ENCODE measurements at regions not wholly inside any gene's neighbourhood (a gene's known extent, or its start where the extent isn't known, plus 50 kb on each side); places are given as distances from the start of the nearest gene placed in this dataset.

GRCh38 chr6:140401761-140402160 lies 1027.3 kb upstream of the CITED2 start:
- Histone ChIP-seq H3K27me3 (ENCODE audit: control insufficient read depth, insufficient read depth, low read length) (no peaks in the 10 kb centered on the region), H3K9me3 (ENCODE audit: control insufficient read depth, insufficient read depth, low read length) (peaks cover 2% of the 10 kb centered on the region), H3K4me1 (ENCODE audit: control insufficient read depth, insufficient read depth, low read length) (no peaks in the 10 kb centered on the region), H3K27ac (ENCODE audit: low read depth, low read length) (no peak overlapping the region), H3K4me3 (ENCODE audit: low read depth, low read length) (no peak overlapping the region), H3K36me3 (ENCODE audit: control insufficient read depth, insufficient read depth, low read length) (no peaks in the 10 kb centered on the region)
- WGBS (ENCODE audit: insufficient coverage), result 80% methylated on average over 1 of the region's 1 CpG
- no peak for DNase-seq (ENCODE audit: low read depth in 4 of 6, low spot score in 6 of 6)

GRCh38 chr6:140398076-140398475 lies 1023.6 kb upstream of the CITED2 start:
- Histone ChIP-seq H3K4me3 (ENCODE audit: low read depth, low read length) (no peak overlapping the region), H3K27me3 (ENCODE audit: control insufficient read depth, insufficient read depth, low read length) (no peaks in the 10 kb centered on the region), H3K4me1 (ENCODE audit: control insufficient read depth, insufficient read depth, low read length) (no peaks in the 10 kb centered on the region), H3K27ac (ENCODE audit: low read depth, low read length) (no peak overlapping the region), H3K36me3 (ENCODE audit: control insufficient read depth, insufficient read depth, low read length) (no peaks in the 10 kb centered on the region), H3K9me3 (ENCODE audit: control insufficient read depth, insufficient read depth, low read length) (no peaks in the 10 kb centered on the region)
- no peak for DNase-seq (ENCODE audit: low read depth in 4 of 6, low spot score in 6 of 6)

- Histone ChIP-seq H3K4me1 (ENCODE audit: control insufficient read depth, insufficient read depth, low read length) (no peaks in the 10 kb centered on the region), H3K27ac (ENCODE audit: low read depth, low read length) (no peak overlapping the region), H3K9me3 (ENCODE audit: control insufficient read depth, insufficient read depth, low read length) (no peaks in the 10 kb centered on the region), H3K4me3 (ENCODE audit: low read depth, low read length) (no peak overlapping the region), H3K27me3 (ENCODE audit: control insufficient read depth, insufficient read depth, low read length) (no peaks in the 10 kb centered on the region), H3K36me3 (ENCODE audit: control insufficient read depth, insufficient read depth, low read length) (no peaks in the 10 kb centered on the region)
- DNase-seq (ENCODE audit: low read depth in 4 of 6, low spot score in 6 of 6), result peak in 2 of 6 donors; percentile 15 to 71
- no CpG with 5 or more reads among the region's 1 CpG for WGBS (ENCODE audit: insufficient coverage)
Observed at GRCh38 chr6:140397106-140397505, 1022.7 kb upstream of the CITED2 start.

GRCh38 chr6:140393665-140394540 lies 1019.5 kb upstream of the CITED2 start:
- WGBS (ENCODE audit: insufficient coverage), result no CpG with 5 or more reads among the region's 6 CpGs
- H3K4me3 ChIP-seq (ENCODE audit: low read depth, low read length), result no peak overlapping the region
- no peaks in the 10 kb centered on the region for H3K27me3 ChIP-seq (ENCODE audit: control insufficient read depth, insufficient read depth, low read length)
- no peaks in the 10 kb centered on the region for H3K9me3 ChIP-seq (ENCODE audit: control insufficient read depth, insufficient read depth, low read length)
- H3K27ac ChIP-seq (ENCODE audit: low read depth, low read length), result no peak overlapping the region
- no peaks in the 10 kb centered on the region for H3K36me3 ChIP-seq (ENCODE audit: control insufficient read depth, insufficient read depth, low read length)
- no peak for DNase-seq (ENCODE audit: low read depth in 4 of 6, low spot score in 6 of 6)
- no peaks in the 10 kb centered on the region for H3K4me1 ChIP-seq (ENCODE audit: control insufficient read depth, insufficient read depth, low read length)

- no CpG with 5 or more reads among the region's 1 CpG for WGBS (ENCODE audit: insufficient coverage)
- no peak overlapping the region for H3K4me3 ChIP-seq (ENCODE audit: low read depth, low read length)
- no peaks in the 10 kb centered on the region for H3K36me3 ChIP-seq (ENCODE audit: control insufficient read depth, insufficient read depth, low read length)
- DNase-seq (ENCODE audit: low read depth in 4 of 6, low spot score in 6 of 6), result no peak
- no peaks in the 10 kb centered on the region for H3K4me1 ChIP-seq (ENCODE audit: control insufficient read depth, insufficient read depth, low read length)
- no peak overlapping the region for H3K27ac ChIP-seq (ENCODE audit: low read depth, low read length)
- H3K27me3 ChIP-seq (ENCODE audit: control insufficient read depth, insufficient read depth, low read length), result no peaks in the 10 kb centered on the region
- peaks cover 7% of the 10 kb centered on the region for H3K9me3 ChIP-seq (ENCODE audit: control insufficient read depth, insufficient read depth, low read length)
Observed at GRCh38 chr6:140388815-140389214, 1014.4 kb upstream of the CITED2 start.

- Histone ChIP-seq H3K4me1 (ENCODE audit: control insufficient read depth, insufficient read depth, low read length) (no peaks in the 10 kb centered on the region), H3K9me3 (ENCODE audit: control insufficient read depth, insufficient read depth, low read length) (peaks cover 7% of the 10 kb centered on the region), H3K27ac (ENCODE audit: low read depth, low read length) (no peak overlapping the region), H3K36me3 (ENCODE audit: control insufficient read depth, insufficient read depth, low read length) (no peaks in the 10 kb centered on the region), H3K27me3 (ENCODE audit: control insufficient read depth, insufficient read depth, low read length) (no peaks in the 10 kb centered on the region), H3K4me3 (ENCODE audit: low read depth, low read length) (no peak overlapping the region)
- WGBS (ENCODE audit: insufficient coverage), result no CpG with 5 or more reads among the region's 2 CpGs
- DNase-seq (ENCODE audit: low read depth in 4 of 6, low spot score in 6 of 6), result no peak
Observed at GRCh38 chr6:140388192-140388802, 1013.8 kb upstream of the CITED2 start.

GRCh38 chr6:140385679-140386078 lies 1011.2 kb upstream of the CITED2 start:
- DNase-seq (ENCODE audit: low read depth in 4 of 6, low spot score in 6 of 6), result no peak
- H3K4me3 ChIP-seq (ENCODE audit: low read depth, low read length), result no peak overlapping the region
- WGBS (ENCODE audit: insufficient coverage), result 94% methylated on average over 3 of the region's 3 CpGs

GRCh38 chr6:140382355-140382754 lies 1007.9 kb upstream of the CITED2 start:
- Histone ChIP-seq H3K9me3 (ENCODE audit: control insufficient read depth, insufficient read depth, low read length) (peaks cover 7% of the 10 kb centered on the region), H3K27me3 (ENCODE audit: control insufficient read depth, insufficient read depth, low read length) (no peaks in the 10 kb centered on the region), H3K36me3 (ENCODE audit: control insufficient read depth, insufficient read depth, low read length) (no peaks in the 10 kb centered on the region), H3K27ac (ENCODE audit: low read depth, low read length) (no peak overlapping the region), H3K4me3 (ENCODE audit: low read depth, low read length) (no peak overlapping the region), H3K4me1 (ENCODE audit: control insufficient read depth, insufficient read depth, low read length) (no peaks in the 10 kb centered on the region)
- no peak for DNase-seq (ENCODE audit: low read depth in 4 of 6, low spot score in 6 of 6)
- WGBS (ENCODE audit: insufficient coverage), result 73% methylated on average over 2 of the region's 2 CpGs

More at GRCh38 chr6:140385679-140386078, 1011.2 kb upstream of the CITED2 start:
- H3K27me3 ChIP-seq (ENCODE audit: control insufficient read depth, insufficient read depth, low read length), result no peaks in the 10 kb centered on the region
- no peaks in the 10 kb centered on the region for H3K4me1 ChIP-seq (ENCODE audit: control insufficient read depth, insufficient read depth, low read length)
- H3K36me3 ChIP-seq (ENCODE audit: control insufficient read depth, insufficient read depth, low read length), result no peaks in the 10 kb centered on the region
- H3K27ac ChIP-seq (ENCODE audit: low read depth, low read length), result no peak overlapping the region
- H3K9me3 ChIP-seq (ENCODE audit: control insufficient read depth, insufficient read depth, low read length), result peaks cover 7% of the 10 kb centered on the region

- Histone ChIP-seq H3K4me1 (ENCODE audit: control insufficient read depth, insufficient read depth, low read length) (no peaks in the 10 kb centered on the region), H3K27me3 (ENCODE audit: control insufficient read depth, insufficient read depth, low read length) (no peaks in the 10 kb centered on the region), H3K9me3 (ENCODE audit: control insufficient read depth, insufficient read depth, low read length) (peaks cover 5% of the 10 kb centered on the region), H3K4me3 (ENCODE audit: low read depth, low read length) (no peak overlapping the region), H3K27ac (ENCODE audit: low read depth, low read length) (no peak overlapping the region), H3K36me3 (ENCODE audit: control insufficient read depth, insufficient read depth, low read length) (no peaks in the 10 kb centered on the region)
- no peak for DNase-seq (ENCODE audit: low read depth in 4 of 6, low spot score in 6 of 6)
- WGBS (ENCODE audit: insufficient coverage), result 87% methylated on average over 3 of the region's 3 CpGs
Observed at GRCh38 chr6:140380427-140381218, 1006.2 kb upstream of the CITED2 start.
